ENCODE measurements at regions not wholly inside any gene's neighbourhood (a gene's known extent, or its start where the extent isn't known, plus 50 kb on each side); places are given as distances from the start of the nearest gene placed in this dataset.

GRCh38 chr7:118664498-118664897, 440.0 kb downstream of the ANKRD7 start:
- no peak for TF ChIP-seq CTCF (IDR thresholded peaks at IDR 0.05; ENCODE audit: low read depth, low read length, poor library complexity, severe bottlenecking)
- TF ChIP-seq EZH2phosphoT487 (IDR thresholded peaks at IDR 0.05; ENCODE audit: borderline replicate concordance, low read length): no peak

Data from DOHH2 (cell line).